Upper lobe of left lung (tissue), 4 donors: ENCODE measurements at regions not wholly inside any gene's neighbourhood (a gene's known extent, or its start where the extent isn't known, plus 50 kb on each side); places are given as distances from the start of the nearest gene placed in this dataset.

Experiments used
- EP300 ChIP-seq, 4 donors: sonication (generic); formaldehyde crosslinking; IDR thresholded peaks; one replicate each; pipeline ENCODE4 v1.5.1; 2017; ENCODE audit warnings: antibody characterized with exemption in 4 of 4, control low read depth in 2 of 4
- POLR2A ChIP-seq, 4 donors: fragments of 450-650 bp; IDR thresholded peaks; one replicate each; pipeline ENCODE4 v1.5.1; 2016 to 2017; ENCODE audit warnings: antibody characterized with exemption in 4 of 4, mild to moderate bottlenecking in 2 of 4
- POLR2AphosphoS5 ChIP-seq, 2 donors: sonication (generic); formaldehyde crosslinking; IDR thresholded peaks; one replicate each; pipeline ENCODE4 v1.5.1; 2017; ENCODE audit warnings: antibody characterized with exemption in 2 of 2
- TF ChIP-seq, protein P1 (sequence below), 6 experiments: fragments of 450-650 bp in 4 of 6; fragments of 200-600 bp in 2 of 6; sonication (generic) in 2 of 6; IDR thresholded peaks; one replicate each; pipeline ENCODE4 v1.5.1; 2016 to 2019; ENCODE audit warnings: antibody characterized with exemption in 6 of 6

GRCh38 chrX:137427816-137428215, 138.1 kb upstream of the ZIC3 start:
- TF ChIP-seq, protein P1, sequence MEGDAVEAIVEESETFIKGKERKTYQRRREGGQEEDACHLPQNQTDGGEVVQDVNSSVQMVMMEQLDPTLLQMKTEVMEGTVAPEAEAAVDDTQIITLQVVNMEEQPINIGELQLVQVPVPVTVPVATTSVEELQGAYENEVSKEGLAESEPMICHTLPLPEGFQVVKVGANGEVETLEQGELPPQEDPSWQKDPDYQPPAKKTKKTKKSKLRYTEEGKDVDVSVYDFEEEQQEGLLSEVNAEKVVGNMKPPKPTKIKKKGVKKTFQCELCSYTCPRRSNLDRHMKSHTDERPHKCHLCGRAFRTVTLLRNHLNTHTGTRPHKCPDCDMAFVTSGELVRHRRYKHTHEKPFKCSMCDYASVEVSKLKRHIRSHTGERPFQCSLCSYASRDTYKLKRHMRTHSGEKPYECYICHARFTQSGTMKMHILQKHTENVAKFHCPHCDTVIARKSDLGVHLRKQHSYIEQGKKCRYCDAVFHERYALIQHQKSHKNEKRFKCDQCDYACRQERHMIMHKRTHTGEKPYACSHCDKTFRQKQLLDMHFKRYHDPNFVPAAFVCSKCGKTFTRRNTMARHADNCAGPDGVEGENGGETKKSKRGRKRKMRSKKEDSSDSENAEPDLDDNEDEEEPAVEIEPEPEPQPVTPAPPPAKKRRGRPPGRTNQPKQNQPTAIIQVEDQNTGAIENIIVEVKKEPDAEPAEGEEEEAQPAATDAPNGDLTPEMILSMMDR (IDR thresholded peaks at IDR 0.05): no peak
- TF ChIP-seq POLR2AphosphoS5 (IDR thresholded peaks at IDR 0.05): no peak
- TF ChIP-seq POLR2A (IDR thresholded peaks at IDR 0.05): no peak
- TF ChIP-seq EP300 (IDR thresholded peaks at IDR 0.05): no peak
